Karpas-422 (cell line): ENCODE measurements at regions not wholly inside any gene's neighbourhood (a gene's known extent, or its start where the extent isn't known, plus 50 kb on each side); places are given as distances from the start of the nearest gene placed in this dataset.

Source experiments
- DNase-seq: peaks from one replicate; pipeline ENCODE4 v3.0.0-alpha.2; 2015
- H2AFZ ChIP-seq: fragments of 200-600 bp; sonication (generic); 2 replicates; pipeline ENCODE4 v1.6.1; 2014; ENCODE audit warnings: antibody characterized with exemption, low read length, mixed read lengths
- H3K27ac ChIP-seq: fragments of 200-600 bp; sonication (generic); 2 replicates; pipeline ENCODE4 v1.5.1; 2014; ENCODE audit warnings: mild to moderate bottlenecking, low read length, moderate library complexity
- H3K27me3 ChIP-seq: fragments of 200-600 bp; sonication (generic); 2 replicates; pipeline ENCODE4 v1.6.1; 2014; ENCODE audit warnings: low read length, mixed read lengths
- H3K36me3 ChIP-seq: fragments of 200-600 bp; sonication (generic); 2 replicates; pipeline ENCODE4 v1.6.1; 2014; ENCODE audit warnings: low read length, mixed read lengths; ENCODE audit not compliant: insufficient read depth
- H3K4me1 ChIP-seq: fragments of 200-600 bp; sonication (generic); 2 replicates; pipeline ENCODE4 v1.6.1; 2014; ENCODE audit warnings: mild to moderate bottlenecking, low read length, mixed read lengths
- H3K4me2 ChIP-seq: fragments of 200-600 bp; sonication (generic); 2 replicates; pipeline ENCODE4 v1.6.1; 2014; ENCODE audit warnings: low read length, low read depth, mild to moderate bottlenecking; ENCODE audit not compliant: poor library complexity, severe bottlenecking
- H3K4me3 ChIP-seq: fragments of 200-600 bp; sonication (generic); 2 replicates; pipeline ENCODE4 v1.5.1; 2014; ENCODE audit warnings: mild to moderate bottlenecking, antibody characterized with exemption, low read length, mixed read lengths
- H3K79me2 ChIP-seq: fragments of 200-600 bp; sonication (generic); 2 replicates; pipeline ENCODE4 v1.6.1; 2014; ENCODE audit warnings: mild to moderate bottlenecking, low read length, mixed read lengths
- H3K9ac ChIP-seq: fragments of 200-600 bp; sonication (generic); 2 replicates; pipeline ENCODE4 v1.6.0; 2014; ENCODE audit warnings: low read length
- H3K9me2 ChIP-seq: fragments of 200-600 bp; sonication (generic), shearing (Covaris generic); replicated peaks from 2 replicates; pipeline ENCODE4 v1.6.0; 2014; ENCODE audit warnings: mild to moderate bottlenecking, low read length, moderate library complexity; ENCODE audit not compliant: insufficient read depth
- H3K9me3 ChIP-seq: fragments of 300-700, 200-600 bp; sonication (generic); 2 replicates; pipeline ENCODE4 v1.6.1; 2014; ENCODE audit warnings: low read length, mixed read lengths
- H4K20me1 ChIP-seq: fragments of 200-600 bp; sonication (generic); 2 replicates; pipeline ENCODE4 v1.6.1; 2014; ENCODE audit warnings: mild to moderate bottlenecking, antibody characterized with exemption, low read length, low read depth; ENCODE audit not compliant: insufficient read depth

GRCh38 chr11:71383461-71383860, 64.7 kb downstream of the DHCR7 start:
- Histone ChIP-seq H3K79me2 (no peaks in the 10 kb centered on the region), H3K4me1 (peaks cover 12% of the 10 kb centered on the region), H3K9ac (no peak overlapping the region), H4K20me1 (no peaks in the 10 kb centered on the region), H2AFZ (no peak overlapping the region), H3K27ac (no peak overlapping the region), H3K36me3 (no peaks in the 10 kb centered on the region), H3K4me3 (no peak overlapping the region), H3K27me3 (no peaks in the 10 kb centered on the region; the same call in 1 of the 2 replicates), H3K4me2 (no peak overlapping the region), H3K9me3 (no peaks in the 10 kb centered on the region), H3K9me2 (no peaks in the 10 kb centered on the region)
- DNase-seq: peak; percentile 69

- Histone ChIP-seq H4K20me1 (no peaks in the 10 kb centered on the region), H3K27me3 (no peaks in the 10 kb centered on the region; the same call in 1 of the 2 replicates), H3K9me3 (no peaks in the 10 kb centered on the region), H3K4me1 (peaks cover 12% of the 10 kb centered on the region), H3K9ac (no peak overlapping the region), H3K4me2 (no peak overlapping the region), H3K4me3 (no peak overlapping the region), H3K36me3 (no peaks in the 10 kb centered on the region), H3K27ac (no peak overlapping the region), H2AFZ (no peak overlapping the region), H3K79me2 (no peaks in the 10 kb centered on the region), H3K9me2 (no peaks in the 10 kb centered on the region)
- no peak for DNase-seq
These were observed 66.2 kb downstream of the DHCR7 start for GRCh38 chr11:71381781-71382505.

DNA sequence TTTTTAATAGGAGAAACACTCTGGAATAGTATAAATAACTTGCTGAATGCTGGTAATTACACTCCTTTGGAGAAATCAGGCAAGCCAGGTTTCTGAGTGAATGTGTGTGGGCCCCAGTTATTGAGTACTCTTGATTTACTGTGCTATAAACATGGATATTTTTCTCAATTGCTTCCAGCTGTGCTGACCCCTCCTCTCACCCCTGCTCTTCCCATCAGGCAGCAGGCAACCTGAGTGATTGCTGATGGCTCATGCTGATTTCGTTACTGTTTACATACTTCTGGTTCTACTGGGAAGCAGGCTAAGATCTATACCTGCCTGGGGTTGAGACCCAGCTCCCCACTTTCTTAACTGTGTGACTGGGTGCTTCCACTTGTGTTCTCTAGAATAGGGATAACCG, 68.5 kb downstream of the DHCR7 start:
- no peaks in the 10 kb centered on the region for H4K20me1 ChIP-seq
- no peak for DNase-seq
- no peaks in the 10 kb centered on the region for H3K79me2 ChIP-seq
- peaks cover 7% of the 10 kb centered on the region for H3K4me1 ChIP-seq
- no peaks in the 10 kb centered on the region for H3K9me3 ChIP-seq
- no peaks in the 10 kb centered on the region for H3K9me2 ChIP-seq
- no peak overlapping the region for H3K4me3 ChIP-seq
- no peak overlapping the region for H3K9ac ChIP-seq
- peaks cover 1% of the 10 kb centered on the region; the same call in 1 of the 2 replicates for H3K27me3 ChIP-seq
- H3K4me2 ChIP-seq: no peak overlapping the region
- no peaks in the 10 kb centered on the region for H3K36me3 ChIP-seq
- H3K27ac ChIP-seq: no peak overlapping the region
- no peak overlapping the region for H2AFZ ChIP-seq

GRCh38 chr11:71373791-71374454, 74.3 kb downstream of the DHCR7 start:
- no peaks in the 10 kb centered on the region for H3K9me2 ChIP-seq
- H2AFZ ChIP-seq: no peak overlapping the region
- H3K4me1 ChIP-seq: peaks cover 27% of the 10 kb centered on the region
- no peaks in the 10 kb centered on the region for H3K9me3 ChIP-seq
- H3K4me2 ChIP-seq: peak overlapping the region; percentile 50
- no peaks in the 10 kb centered on the region for H3K36me3 ChIP-seq
- 0 out of 2 replicates have a peak, but pooled peaks cover 2% of the 10 kb centered on the region for H3K27me3 ChIP-seq
- H4K20me1 ChIP-seq: peaks cover 20% of the 10 kb centered on the region; the same call in 1 of the 2 replicates
- H3K79me2 ChIP-seq: no peaks in the 10 kb centered on the region
- H3K27ac ChIP-seq: no peak overlapping the region
- H3K9ac ChIP-seq: no peak overlapping the region
- H3K4me3 ChIP-seq: peak overlapping the region; percentile 23; the same call in 1 of the 2 replicates
- DNase-seq: peak; percentile 80

DNA sequence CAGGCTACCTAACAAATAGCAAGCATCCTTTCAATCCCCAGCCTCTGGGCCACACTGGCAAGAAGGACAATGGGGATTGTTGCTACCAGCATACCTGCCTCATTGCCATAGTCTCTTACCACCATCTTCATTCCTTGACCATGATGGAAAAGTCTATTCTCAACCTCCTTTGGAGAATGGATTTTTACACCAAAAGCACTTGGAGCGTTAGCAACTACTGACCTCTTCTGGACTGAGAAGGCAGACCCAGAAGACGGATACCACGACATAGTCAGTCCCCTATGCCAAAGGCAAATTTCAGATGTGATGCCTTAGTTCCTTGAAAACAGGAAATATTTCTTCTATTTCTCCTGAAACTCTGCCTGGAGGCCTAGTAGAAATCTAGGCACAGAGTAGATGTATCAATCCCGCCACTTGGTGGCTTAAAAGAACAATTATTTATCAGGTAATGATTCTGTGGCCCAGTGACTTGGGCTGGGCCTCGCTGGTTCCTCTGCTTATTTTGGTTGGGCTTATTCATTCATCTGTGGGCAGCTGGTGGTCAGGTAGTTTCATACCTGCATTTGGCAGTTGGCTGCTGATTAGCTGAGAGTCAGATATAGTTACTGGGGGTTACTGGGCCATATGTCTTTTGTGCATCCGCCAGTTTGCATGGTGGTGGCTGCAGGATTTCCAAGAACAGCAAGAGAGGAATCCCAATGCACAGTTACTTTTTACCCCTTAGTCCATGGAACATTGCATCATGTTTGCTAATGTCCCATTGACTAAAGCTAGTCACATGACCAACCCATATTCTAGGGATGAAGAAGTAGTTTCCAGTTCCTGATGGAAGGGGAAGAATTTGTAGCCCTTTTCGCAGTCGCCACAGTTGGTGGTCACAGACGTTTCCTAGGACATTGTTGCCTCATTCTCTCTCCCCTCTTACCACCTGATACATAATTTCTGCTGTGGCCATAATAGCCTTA, 75.2 kb downstream of the DHCR7 start:
- peaks cover 27% of the 10 kb centered on the region for H3K4me1 ChIP-seq
- H3K9me2 ChIP-seq: no peaks in the 10 kb centered on the region
- H3K27ac ChIP-seq: no peak overlapping the region
- no peaks in the 10 kb centered on the region for H3K9me3 ChIP-seq
- H3K4me3 ChIP-seq: peak overlapping the region; percentile 23; the same call in 1 of the 2 replicates
- no peaks in the 10 kb centered on the region for H3K36me3 ChIP-seq
- DNase-seq: peak; percentile 50
- H3K27me3 ChIP-seq: 0 out of 2 replicates have a peak, but pooled peaks cover 2% of the 10 kb centered on the region
- no peak overlapping the region for H3K9ac ChIP-seq
- H4K20me1 ChIP-seq: peaks cover 20% of the 10 kb centered on the region; the same call in 1 of the 2 replicates
- H3K79me2 ChIP-seq: no peaks in the 10 kb centered on the region
- no peak overlapping the region for H2AFZ ChIP-seq
- H3K4me2 ChIP-seq: peak overlapping the region; percentile 50

DNA sequence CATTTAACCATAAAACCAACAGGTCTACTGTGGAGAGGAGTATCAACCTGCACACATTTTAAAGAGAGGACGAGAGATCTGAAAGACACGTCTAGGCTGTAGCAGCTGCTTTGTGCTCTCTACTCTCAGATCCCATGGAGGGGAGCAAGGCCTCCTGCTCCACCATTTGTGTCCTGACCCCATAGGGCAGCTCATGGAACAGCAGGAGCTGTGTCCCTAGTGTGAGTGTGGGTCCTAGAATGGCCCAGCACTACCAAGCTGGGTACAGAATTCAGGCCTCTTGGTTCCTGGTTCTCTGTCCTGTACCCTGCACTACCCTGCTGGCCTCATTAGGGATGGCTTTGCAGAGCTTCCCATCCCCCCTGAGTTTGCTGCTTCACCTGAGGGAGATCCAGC, 76.5 kb downstream of the DHCR7 start:
- Histone ChIP-seq H3K27me3 (0 out of 2 replicates have a peak, but pooled peaks cover 2% of the 10 kb centered on the region), H4K20me1 (peaks cover 20% of the 10 kb centered on the region; the same call in 1 of the 2 replicates), H3K9me2 (no peaks in the 10 kb centered on the region), H3K9ac (no peak overlapping the region), H3K27ac (no peak overlapping the region), H3K4me2 (no peak overlapping the region), H3K4me3 (no peak overlapping the region), H2AFZ (no peak overlapping the region), H3K79me2 (no peaks in the 10 kb centered on the region), H3K9me3 (no peaks in the 10 kb centered on the region), H3K36me3 (no peaks in the 10 kb centered on the region), H3K4me1 (peaks cover 27% of the 10 kb centered on the region)
- no peak for DNase-seq

DNA sequence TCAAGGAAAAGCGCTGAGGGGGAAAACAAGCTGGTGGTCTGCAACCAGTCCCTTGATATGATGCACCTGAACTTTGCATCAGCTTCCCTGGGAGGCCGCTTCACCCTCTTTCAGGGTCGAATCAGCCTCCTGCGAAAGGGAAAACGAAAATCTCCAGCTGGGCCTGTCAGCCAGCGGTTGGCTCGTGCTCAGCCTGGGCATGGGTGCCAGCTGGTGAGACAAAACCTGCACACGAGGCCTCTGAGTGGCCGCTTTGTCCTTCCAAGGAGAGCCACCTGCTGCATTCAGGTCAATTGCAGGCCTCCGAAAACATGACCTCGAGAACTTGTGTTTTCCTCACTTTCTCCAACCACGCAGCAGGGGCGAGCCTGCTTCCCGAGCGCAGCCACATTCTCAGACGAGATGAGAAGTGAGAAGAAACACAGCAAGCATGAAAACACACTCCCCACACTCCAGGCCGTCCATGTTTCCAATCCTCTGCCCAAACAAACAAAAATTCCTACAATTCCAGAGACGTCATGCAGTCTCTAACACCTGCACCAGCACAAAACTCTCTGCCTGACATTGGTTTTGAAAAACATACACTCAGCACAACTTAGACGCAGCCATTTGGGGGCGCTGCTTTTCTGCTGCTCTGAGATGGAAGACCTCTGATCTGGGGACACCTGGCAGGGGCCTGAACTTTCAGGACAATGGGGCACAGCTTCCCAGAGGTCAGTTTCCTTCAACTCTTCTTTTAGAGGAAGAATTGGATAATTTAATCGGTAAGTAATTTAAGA, 77.1 kb downstream of the DHCR7 start:
- H2AFZ ChIP-seq: no peak overlapping the region
- peak; percentile 57 for DNase-seq
- H3K9me3 ChIP-seq: no peaks in the 10 kb centered on the region
- H3K27me3 ChIP-seq: 0 out of 2 replicates have a peak, but pooled peaks cover 2% of the 10 kb centered on the region
- no peaks in the 10 kb centered on the region for H3K79me2 ChIP-seq
- H3K4me1 ChIP-seq: peaks cover 27% of the 10 kb centered on the region
- H3K4me3 ChIP-seq: no peak overlapping the region
- H4K20me1 ChIP-seq: peaks cover 20% of the 10 kb centered on the region; the same call in 1 of the 2 replicates
- H3K36me3 ChIP-seq: no peaks in the 10 kb centered on the region
- H3K9me2 ChIP-seq: no peaks in the 10 kb centered on the region
- H3K4me2 ChIP-seq: no peak overlapping the region
- H3K9ac ChIP-seq: no peak overlapping the region
- H3K27ac ChIP-seq: no peak overlapping the region
